ENCODE measurements at regions not wholly inside any gene's neighbourhood (a gene's known extent, or its start where the extent isn't known, plus 50 kb on each side); places are given as distances from the start of the nearest gene placed in this dataset.

GRCh38 chr3:135803028-135803692, 162.4 kb upstream of the PPP2R3A start:
- intact Hi-C loops (cut with DNase I; ENCODE audit: low total_unique reads) = no loop called here
- H3K9me3 ChIP-seq = no peaks in the 10 kb centered on the region
- no peak for TF ChIP-seq POLR2A (IDR thresholded peaks at IDR 0.05)
- no peak for TF ChIP-seq CTCF (IDR thresholded peaks at IDR 0.05 in 8 of 11, conservative IDR thresholded peaks at IDR 0.05 in 3 of 11)
- no peak for TF ChIP-seq POLR2AphosphoS5 (IDR thresholded peaks at IDR 0.05)
- no peak overlapping the region for H3K4me3 ChIP-seq
- no peak overlapping the region for H3K27ac ChIP-seq
- WGBS, 5 donors = 69 to 75% (median 74%) methylated on average over 10 of the region's 10 CpGs
- H3K4me1 ChIP-seq = no peaks in the 10 kb centered on the region
- peaks cover 0 to 4% (median 0%) of the 10 kb centered on the region in 7 donors for H3K27me3 ChIP-seq (replicated peaks in 1 of 7)
- DNase-seq = no peak
- no peaks in the 10 kb centered on the region for H3K36me3 ChIP-seq

GRCh38 chr3:135805752-135806151, 159.8 kb upstream of the PPP2R3A start:
- no peak for DNase-seq
- intact Hi-C loops (cut with DNase I; ENCODE audit: low total_unique reads) = no loop called here
- 90 to 92% (median 91%) methylated on average over 3 of the region's 3 CpGs for WGBS, 5 donors
- H3K36me3 ChIP-seq = no peaks in the 10 kb centered on the region
- peaks cover 0 to 15% (median 0%) of the 10 kb centered on the region in 7 donors for H3K27me3 ChIP-seq (replicated peaks in 1 of 7)
- H3K4me1 ChIP-seq = no peaks in the 10 kb centered on the region
- no peaks in the 10 kb centered on the region for H3K9me3 ChIP-seq
- no peak overlapping the region for H3K27ac ChIP-seq
- H3K4me3 ChIP-seq = no peak overlapping the region
- no peak for TF ChIP-seq CTCF (IDR thresholded peaks at IDR 0.05 in 8 of 11, conservative IDR thresholded peaks at IDR 0.05 in 3 of 11)
- TF ChIP-seq POLR2A (IDR thresholded peaks at IDR 0.05) = no peak
- TF ChIP-seq POLR2AphosphoS5 (IDR thresholded peaks at IDR 0.05) = no peak

GRCh38 chr3:135806317-135806716, 159.2 kb upstream of the PPP2R3A start:
- Histone ChIP-seq H3K9me3 (no peaks in the 10 kb centered on the region), H3K36me3 (no peaks in the 10 kb centered on the region), H3K27me3 (replicated peaks in 1 of 7) (peaks cover 0 to 18% (median 0%) of the 10 kb centered on the region in 7 donors), H3K4me3 (no peak overlapping the region), H3K27ac (no peak overlapping the region), H3K4me1 (no peaks in the 10 kb centered on the region)
- intact Hi-C loops (cut with DNase I; ENCODE audit: low total_unique reads) = no loop called here
- no peak for TF ChIP-seq POLR2AphosphoS5 (IDR thresholded peaks at IDR 0.05)
- TF ChIP-seq CTCF (IDR thresholded peaks at IDR 0.05 in 8 of 11, conservative IDR thresholded peaks at IDR 0.05 in 3 of 11) = no peak
- TF ChIP-seq POLR2A (IDR thresholded peaks at IDR 0.05) = no peak
- DNase-seq = no peak
- 65 to 77% (median 73%) methylated on average over 4 of the region's 4 CpGs for WGBS, 5 donors

- Histone ChIP-seq H3K4me1 (no peaks in the 10 kb centered on the region), H3K27me3 (replicated peaks in 1 of 7) (peaks cover 0 to 22% (median 0%) of the 10 kb centered on the region in 7 donors), H3K4me3 (no peak overlapping the region), H3K27ac (no peak overlapping the region), H3K9me3 (no peaks in the 10 kb centered on the region), H3K36me3 (no peaks in the 10 kb centered on the region)
- DNase-seq = no peak
- TF ChIP-seq POLR2AphosphoS5 (IDR thresholded peaks at IDR 0.05) = no peak
- no peak for TF ChIP-seq POLR2A (IDR thresholded peaks at IDR 0.05)
- no peak for TF ChIP-seq CTCF (IDR thresholded peaks at IDR 0.05 in 8 of 11, conservative IDR thresholded peaks at IDR 0.05 in 3 of 11)
- intact Hi-C loops (cut with DNase I; ENCODE audit: low total_unique reads) = no loop called here
- 7 to 32% (median 21%) methylated on average over 1 of the region's 1 CpG for WGBS, 5 donors
Observed at GRCh38 chr3:135807879-135808278, 157.6 kb upstream of the PPP2R3A start.

All from spleen (tissue), 11 donors.